CD4-positive, alpha-beta T cell (primary cell): ENCODE measurements at regions not wholly inside any gene's neighbourhood (a gene's known extent, or its start where the extent isn't known, plus 50 kb on each side); places are given as distances from the start of the nearest gene placed in this dataset.

ENCODE experiments used
- ATAC-seq: fragments of 200-7000 bp; cut with Tn5 transposase; one replicate; pipeline ENCODE4 v1.10.0; 2022; ENCODE audit warnings: mild to moderate bottlenecking; ENCODE audit not compliant: poor library complexity
- CTCF ChIA-PET: fragments of 350-600 bp; sonication (Branson Sonifier 250); formaldehyde crosslinking; loops from one replicate; lab custom pipeline; 2021; ENCODE audit warnings: antibody characterized with exemption, inconsistent platforms; lab: Charles Lee
- POLR2A ChIA-PET: fragments of 350-600 bp; sonication (Branson Sonifier 250); formaldehyde crosslinking; loops from one replicate; lab custom pipeline; 2021; ENCODE audit warnings: antibody characterized with exemption, inconsistent platforms; lab: Charles Lee
- DNase-seq, 14 experiments: peaks; one replicate each; pipeline ENCODE4 v3.0.0-alpha.2; 2013 to 2020; ENCODE audit warnings: mixed read lengths in 2 of 14
- H3K27ac ChIP-seq, 2 donors: one replicate each; pipeline versions ENCODE4 v1.5.1 to v1.7.0; 2013; ENCODE audit warnings: low read length in 2 of 2, low read depth in 1 of 2, mild to moderate bottlenecking in 1 of 2
- H3K27me3 ChIP-seq, 2 experiments: 1 replicate in 1 of 2; 2 replicates in 1 of 2; pipeline versions ENCODE4 v1.6.1 to v1.7.0; 2013; ENCODE audit warnings: low read length in 2 of 2, control low read depth in 1 of 2, mild to moderate bottlenecking in 1 of 2, moderate library complexity in 1 of 2; ENCODE audit not compliant: insufficient read depth in 2 of 2, control insufficient read depth in 1 of 2
- H3K36me3 ChIP-seq: one replicate; pipeline ENCODE4 v1.6.1; 2013; ENCODE audit warnings: low read length, control low read depth; ENCODE audit not compliant: insufficient read depth
- H3K4me1 ChIP-seq: one replicate; pipeline ENCODE4 v1.6.1; 2013; ENCODE audit warnings: low read length, control low read depth; ENCODE audit not compliant: insufficient read depth
- H3K4me3 ChIP-seq: one replicate; pipeline ENCODE4 v1.5.1; 2013; ENCODE audit warnings: mild to moderate bottlenecking, low read length, moderate library complexity
- H3K9me3 ChIP-seq, 2 experiments: 1 replicate in 1 of 2; 2 replicates in 1 of 2; pipeline versions ENCODE4 v1.6.1 to v1.7.0; 2013; ENCODE audit warnings: low read length in 2 of 2, mild to moderate bottlenecking in 2 of 2, control low read depth in 1 of 2, moderate library complexity in 1 of 2; ENCODE audit not compliant: control insufficient read depth in 1 of 2, insufficient read depth in 1 of 2
- H3K27ac Mint-ChIP-seq: one replicate; pipeline ENCODE4 v1.8.0; 2020; ENCODE audit warnings: mixed read lengths
- H3K27me3 Mint-ChIP-seq: one replicate; pipeline ENCODE4 v1.8.0; 2021; ENCODE audit warnings: mixed read lengths
- H3K36me3 Mint-ChIP-seq: one replicate; pipeline ENCODE4 v1.8.0; 2021; ENCODE audit warnings: low read depth, mixed read lengths
- H3K4me1 Mint-ChIP-seq: one replicate; pipeline ENCODE4 v1.8.0; 2021; ENCODE audit warnings: low read depth, mixed read lengths
- H3K4me3 Mint-ChIP-seq: one replicate; pipeline ENCODE4 v1.8.0; 2020; ENCODE audit warnings: mild to moderate bottlenecking, mixed read lengths
- H3K9me3 Mint-ChIP-seq: one replicate; pipeline ENCODE4 v1.8.0; 2020; ENCODE audit warnings: mixed read lengths
- intact Hi-C, 2 experiments: fragments of 100-400 bp; cut with DNase I in 1 of 2; cut with micrococcal nuclease in 1 of 2; formaldehyde crosslinking; loops; one replicate each; pipeline versions ENCODE4 v1.15.1 to v1.9.0; 2023 to 2025; cut with DNase I, micrococcal nuclease
- TF ChIP-seq, protein P1 (sequence below): fragments of 200-600 bp; IDR thresholded peaks from one replicate; pipeline ENCODE4 v1.8.0; 2022; ENCODE audit warnings: antibody characterized with exemption, mild to moderate bottlenecking

DNA sequence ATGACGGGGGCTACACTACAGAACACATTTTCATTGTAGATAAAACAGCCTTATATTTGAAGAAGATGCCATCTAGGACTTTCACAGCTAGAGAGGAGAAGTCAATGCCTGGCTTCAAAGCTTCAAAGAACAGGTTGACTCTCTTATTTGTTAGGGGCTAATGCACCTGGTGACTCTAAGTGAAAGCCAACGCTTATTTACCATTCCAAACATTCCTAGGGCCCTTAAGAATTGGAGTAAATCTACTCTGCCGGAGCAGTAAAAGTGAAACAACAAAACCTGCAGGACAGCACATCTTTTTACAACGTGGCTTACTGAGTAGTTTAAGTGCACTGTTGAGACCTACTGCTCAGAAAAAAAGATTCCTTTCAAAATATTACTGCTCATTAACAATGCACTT, 487.2 kb upstream of the SOX5 start:
- Mint-ChIP-seq H3K9me3 (no peaks in the 10 kb centered on the region), H3K27me3 (no peaks in the 10 kb centered on the region), H3K4me1 (no peaks in the 10 kb centered on the region), H3K4me3 (no peak overlapping the region), H3K36me3 (no peaks in the 10 kb centered on the region), H3K27ac (no peak overlapping the region)
- ChIA-PET POLR2A (no interaction called here), CTCF (no interaction called here)
- no peak overlapping the region for H3K27ac ChIP-seq
- ATAC-seq (no peak), DNase-seq (no peak)
- TF ChIP-seq, protein P1, sequence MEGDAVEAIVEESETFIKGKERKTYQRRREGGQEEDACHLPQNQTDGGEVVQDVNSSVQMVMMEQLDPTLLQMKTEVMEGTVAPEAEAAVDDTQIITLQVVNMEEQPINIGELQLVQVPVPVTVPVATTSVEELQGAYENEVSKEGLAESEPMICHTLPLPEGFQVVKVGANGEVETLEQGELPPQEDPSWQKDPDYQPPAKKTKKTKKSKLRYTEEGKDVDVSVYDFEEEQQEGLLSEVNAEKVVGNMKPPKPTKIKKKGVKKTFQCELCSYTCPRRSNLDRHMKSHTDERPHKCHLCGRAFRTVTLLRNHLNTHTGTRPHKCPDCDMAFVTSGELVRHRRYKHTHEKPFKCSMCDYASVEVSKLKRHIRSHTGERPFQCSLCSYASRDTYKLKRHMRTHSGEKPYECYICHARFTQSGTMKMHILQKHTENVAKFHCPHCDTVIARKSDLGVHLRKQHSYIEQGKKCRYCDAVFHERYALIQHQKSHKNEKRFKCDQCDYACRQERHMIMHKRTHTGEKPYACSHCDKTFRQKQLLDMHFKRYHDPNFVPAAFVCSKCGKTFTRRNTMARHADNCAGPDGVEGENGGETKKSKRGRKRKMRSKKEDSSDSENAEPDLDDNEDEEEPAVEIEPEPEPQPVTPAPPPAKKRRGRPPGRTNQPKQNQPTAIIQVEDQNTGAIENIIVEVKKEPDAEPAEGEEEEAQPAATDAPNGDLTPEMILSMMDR = no peak
- no peaks in the 10 kb centered on the region for H3K36me3 ChIP-seq
- intact Hi-C loops = no loop called here
- H3K4me1 ChIP-seq = no peaks in the 10 kb centered on the region
- no peak overlapping the region for H3K4me3 ChIP-seq
- no peaks in the 10 kb centered on the region for H3K9me3 ChIP-seq
- no peaks in the 10 kb centered on the region for H3K27me3 ChIP-seq

DNA sequence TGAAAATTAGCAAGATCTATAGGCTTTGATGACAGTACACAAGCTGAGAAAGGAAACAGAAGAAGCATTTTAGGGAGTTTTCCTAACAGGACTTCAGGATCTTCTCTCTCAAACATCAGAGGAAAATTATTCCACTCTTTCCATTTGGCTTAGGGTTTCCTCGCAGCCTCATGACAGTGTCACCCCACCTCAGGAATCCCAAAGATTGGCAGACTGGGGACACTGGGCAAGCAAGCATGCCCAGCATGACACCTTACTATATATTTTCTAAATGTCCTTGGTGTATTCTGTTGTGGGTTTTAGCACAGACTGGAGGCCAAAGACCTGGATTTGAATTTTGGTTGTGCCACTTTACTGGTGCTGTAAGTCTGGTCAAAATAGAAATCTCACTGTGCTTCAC, 482.4 kb upstream of the SOX5 start:
- Mint-ChIP-seq H3K9me3 (no peaks in the 10 kb centered on the region), H3K4me1 (no peaks in the 10 kb centered on the region), H3K36me3 (no peaks in the 10 kb centered on the region), H3K27ac (no peak overlapping the region), H3K27me3 (no peaks in the 10 kb centered on the region), H3K4me3 (no peak overlapping the region)
- DNase-seq (no peak), ATAC-seq (no peak)
- Histone ChIP-seq H3K27me3 (no peaks in the 10 kb centered on the region), H3K4me1 (no peaks in the 10 kb centered on the region), H3K36me3 (no peaks in the 10 kb centered on the region), H3K4me3 (no peak overlapping the region), H3K27ac (no peak overlapping the region), H3K9me3 (no peaks in the 10 kb centered on the region)
- intact Hi-C loops = no loop called here
- CTCF ChIA-PET = no interaction called here
- POLR2A ChIA-PET = no interaction called here
- TF ChIP-seq, protein P1 = no peak

DNA sequence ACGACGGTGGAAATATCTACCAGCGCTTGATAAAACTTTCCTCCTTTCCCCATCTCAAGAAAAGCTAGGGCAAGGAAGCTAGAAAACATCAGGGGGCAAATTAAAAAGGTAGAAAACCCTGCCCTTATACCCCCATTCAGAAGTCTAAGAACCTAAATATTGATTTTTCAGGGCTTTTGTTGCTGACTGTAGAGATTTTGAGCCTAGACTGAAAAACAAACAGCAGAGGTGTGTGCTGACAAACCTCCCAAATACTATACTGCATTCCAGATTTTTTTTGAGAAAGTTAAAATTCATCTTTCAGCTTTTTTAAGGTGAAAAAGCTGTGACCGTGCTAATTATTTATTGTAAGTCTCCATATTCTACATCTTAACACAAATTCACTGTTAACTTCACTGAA, 478.3 kb upstream of the SOX5 start:
- no peak overlapping the region for H3K27ac Mint-ChIP-seq
- DNase-seq (no peak), ATAC-seq (no peak)
- ChIA-PET CTCF (no interaction called here), POLR2A (no interaction called here)
- H3K9me3 Mint-ChIP-seq = no peaks in the 10 kb centered on the region
- Histone ChIP-seq H3K9me3 (no peaks in the 10 kb centered on the region), H3K4me3 (no peak overlapping the region), H3K4me1 (no peaks in the 10 kb centered on the region), H3K27ac (no peak overlapping the region), H3K27me3 (no peaks in the 10 kb centered on the region), H3K36me3 (no peaks in the 10 kb centered on the region)
- intact Hi-C loops = no loop called here
- H3K4me1 Mint-ChIP-seq = no peaks in the 10 kb centered on the region
- H3K27me3 Mint-ChIP-seq = no peaks in the 10 kb centered on the region
- H3K36me3 Mint-ChIP-seq = no peaks in the 10 kb centered on the region
- no peak overlapping the region for H3K4me3 Mint-ChIP-seq
- TF ChIP-seq, protein P1 = no peak
